CD14-positive monocyte (primary cell): ENCODE measurements at regions not wholly inside any gene's neighbourhood (a gene's known extent, or its start where the extent isn't known, plus 50 kb on each side); places are given as distances from the start of the nearest gene placed in this dataset.

Experiments
- DNase-seq, 3 donors: peaks; one replicate each; pipeline ENCODE4 v3.0.0-alpha.2; 2011 to 2022
- H2AFZ ChIP-seq: 2 replicates; pipeline ENCODE4 v1.6.0; 2012; ENCODE audit warnings: mild to moderate bottlenecking, low read depth, low read length, inconsistent platforms; ENCODE audit not compliant: insufficient read depth, poor library complexity, severe bottlenecking
- H3K27ac ChIP-seq, 2 donors: 1 replicate in 1 of 2; 2 replicates in 1 of 2; pipeline ENCODE4 v1.5.1; 2012 to 2013; ENCODE audit warnings: low read length in 2 of 2, control low read depth in 1 of 2, inconsistent platforms in 1 of 2, low read depth in 1 of 2, mild to moderate bottlenecking in 1 of 2
- H3K27me3 ChIP-seq, 2 donors: one replicate each; pipeline versions ENCODE4 v1.6.0 to v1.6.1; 2011 to 2013; ENCODE audit warnings: low read length in 2 of 2; ENCODE audit not compliant: control insufficient read depth in 2 of 2, insufficient read depth in 2 of 2
- H3K36me3 ChIP-seq, 2 donors: replicated peaks in 1 of 2; 1 replicate in 1 of 2; 2 replicates in 1 of 2; pipeline versions ENCODE4 v1.5.1 to v1.6.1; 2012 to 2013; ENCODE audit warnings: low read length in 2 of 2, control low read depth in 1 of 2, inconsistent platforms in 1 of 2, mild to moderate bottlenecking in 1 of 2; ENCODE audit not compliant: insufficient read depth in 2 of 2, control insufficient read depth in 1 of 2
- H3K4me1 ChIP-seq, 2 donors: 1 replicate in 1 of 2; 2 replicates in 1 of 2; pipeline versions ENCODE4 v1.5.1 to v1.6.1; 2012 to 2013; ENCODE audit warnings: low read length in 2 of 2, control low read depth in 1 of 2, inconsistent platforms in 1 of 2, mild to moderate bottlenecking in 1 of 2, moderate library complexity in 1 of 2; ENCODE audit not compliant: insufficient read depth in 2 of 2, control insufficient read depth in 1 of 2
- H3K4me2 ChIP-seq: replicated peaks from 2 replicates; pipeline ENCODE3; 2012; ENCODE audit warnings: low read length, moderate library complexity, mild to moderate bottlenecking; ENCODE audit not compliant: poor library complexity, severe bottlenecking; ENCODE audit errors: extremely low read depth
- H3K4me3 ChIP-seq, 3 experiments: fragments of 200-600 bp in 1 of 3; sonication (generic) in 1 of 3; replicated peaks in 1 of 3; 1 replicate in 2 of 3; 2 replicates in 1 of 3; pipeline ENCODE4 v1.5.1; 2011 to 2013; ENCODE audit warnings: low read length in 3 of 3, mild to moderate bottlenecking in 3 of 3, control low read depth in 2 of 3, low read depth in 2 of 3, inconsistent platforms in 1 of 3, moderate library complexity in 1 of 3
- H3K79me2 ChIP-seq: 2 replicates; pipeline ENCODE4 v1.6.0; 2012; ENCODE audit warnings: mild to moderate bottlenecking, control low read depth, inconsistent platforms, low read length, moderate library complexity; ENCODE audit not compliant: insufficient read depth
- H3K9ac ChIP-seq: 2 replicates; pipeline ENCODE4 v1.6.0; 2017; ENCODE audit warnings: low read length, mild to moderate bottlenecking; ENCODE audit not compliant: insufficient read depth, poor library complexity, severe bottlenecking
- H3K9me3 ChIP-seq, 2 donors: replicated peaks in 1 of 2; 1 replicate in 1 of 2; 2 replicates in 1 of 2; pipeline versions ENCODE4 v1.5.1 to v1.6.1; 2012 to 2013; ENCODE audit warnings: low read length in 2 of 2, control low read depth in 1 of 2; ENCODE audit not compliant: control insufficient read depth in 1 of 2, insufficient read depth in 1 of 2
- H4K20me1 ChIP-seq: 2 replicates; pipeline ENCODE4 v1.6.0; 2012; ENCODE audit warnings: mild to moderate bottlenecking, low read length, control low read depth, moderate library complexity; ENCODE audit not compliant: insufficient read depth
- H3K27ac Mint-ChIP-seq, 7 donors: one replicate each; pipeline ENCODE4 v1.8.0; 2020; ENCODE audit warnings: mild to moderate bottlenecking in 7 of 7, mixed read lengths in 7 of 7, moderate library complexity in 6 of 7, inconsistent platforms in 2 of 7
- H3K27me3 Mint-ChIP-seq, 3 donors: one replicate each; pipeline ENCODE4 v1.8.0; 2021 to 2022; ENCODE audit warnings: low read depth in 3 of 3, mild to moderate bottlenecking in 3 of 3, mixed read lengths in 3 of 3, moderate library complexity in 3 of 3, inconsistent platforms in 1 of 3
- H3K36me3 Mint-ChIP-seq, 2 donors: one replicate each; pipeline ENCODE4 v1.8.0; 2020; ENCODE audit warnings: mixed read lengths in 2 of 2, inconsistent platforms in 1 of 2, mild to moderate bottlenecking in 1 of 2
- H3K4me1 Mint-ChIP-seq: one replicate; pipeline ENCODE4 v1.8.0; 2020; ENCODE audit warnings: mild to moderate bottlenecking, mixed read lengths
- H3K4me3 Mint-ChIP-seq, 2 donors: one replicate each; pipeline ENCODE4 v1.8.0; 2020; ENCODE audit warnings: mild to moderate bottlenecking in 2 of 2, mixed read lengths in 2 of 2, moderate library complexity in 1 of 2
- H3K9me3 Mint-ChIP-seq, 7 donors: one replicate each; pipeline ENCODE4 v1.8.0; 2020 to 2022; ENCODE audit warnings: mixed read lengths in 7 of 7, mild to moderate bottlenecking in 6 of 7, moderate library complexity in 6 of 7, inconsistent platforms in 2 of 7
- WGBS: methylation state at CpG from one replicate; pipeline ENCODE4 v1.1.5; 2013; ENCODE audit warnings: missing lambda C conversion rate; ENCODE audit not compliant: insufficient coverage; 5-methylcytosine and 5-hydroxymethylcytosine counted together
- intact Hi-C, 2 donors: fragments of 100-400 bp; cut with micrococcal nuclease; formaldehyde crosslinking; loops; one replicate each; pipeline versions ENCODE4 v1.15.0 to v1.15.1; 2023
- TF ChIP-seq, protein P1 (sequence below): fragments of 200-600 bp; IDR thresholded peaks from one replicate; pipeline ENCODE4 v1.8.0; 2022; ENCODE audit warnings: antibody characterized with exemption, mild to moderate bottlenecking

DNA sequence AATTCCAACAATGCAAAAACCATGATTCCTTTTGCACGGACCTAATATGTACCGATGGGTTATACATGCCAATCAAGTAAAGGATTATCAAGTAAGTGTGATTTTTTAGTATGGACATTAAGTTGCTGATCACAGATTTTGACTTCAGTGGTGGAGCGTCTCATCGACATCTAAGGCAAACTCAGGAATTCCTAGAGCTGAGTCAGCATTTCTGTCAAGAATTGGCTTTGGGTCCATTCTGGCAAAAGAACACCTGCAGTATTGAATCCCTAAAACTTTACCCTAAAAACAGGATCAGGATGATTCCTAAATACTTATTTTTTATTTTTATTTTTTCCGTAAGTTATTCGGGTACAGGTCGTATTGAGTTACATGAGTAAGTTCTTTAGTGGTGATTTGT is 83.6 kb downstream of the HPGD start:
- Mint-ChIP-seq H3K27me3 (peaks cover 0 to 3% (median 1%) of the 10 kb centered on the region in 3 donors), H3K4me3 (no peak overlapping the region), H3K4me1 (no peaks in the 10 kb centered on the region), H3K9me3 (peaks cover 2 to 18% (median 10%) of the 10 kb centered on the region in 7 donors), H3K27ac (no peak overlapping the region), H3K36me3 (no peaks in the 10 kb centered on the region)
- Histone ChIP-seq H3K4me1 (peaks cover 0 to 5% of the 10 kb centered on the region in 2 donors), H3K27me3 (no peaks in the 10 kb centered on the region), H3K27ac (no peak overlapping the region), H3K36me3 (no peaks in the 10 kb centered on the region), H3K4me3 (no peak overlapping the region), H3K79me2 (no peaks in the 10 kb centered on the region), H4K20me1 (no peaks in the 10 kb centered on the region), H2AFZ (no peak overlapping the region), H3K4me2 (no peak overlapping the region), H3K9me3 (peaks cover 0 to 17% of the 10 kb centered on the region in 2 donors), H3K9ac (no peak overlapping the region)
- TF ChIP-seq, protein P1, sequence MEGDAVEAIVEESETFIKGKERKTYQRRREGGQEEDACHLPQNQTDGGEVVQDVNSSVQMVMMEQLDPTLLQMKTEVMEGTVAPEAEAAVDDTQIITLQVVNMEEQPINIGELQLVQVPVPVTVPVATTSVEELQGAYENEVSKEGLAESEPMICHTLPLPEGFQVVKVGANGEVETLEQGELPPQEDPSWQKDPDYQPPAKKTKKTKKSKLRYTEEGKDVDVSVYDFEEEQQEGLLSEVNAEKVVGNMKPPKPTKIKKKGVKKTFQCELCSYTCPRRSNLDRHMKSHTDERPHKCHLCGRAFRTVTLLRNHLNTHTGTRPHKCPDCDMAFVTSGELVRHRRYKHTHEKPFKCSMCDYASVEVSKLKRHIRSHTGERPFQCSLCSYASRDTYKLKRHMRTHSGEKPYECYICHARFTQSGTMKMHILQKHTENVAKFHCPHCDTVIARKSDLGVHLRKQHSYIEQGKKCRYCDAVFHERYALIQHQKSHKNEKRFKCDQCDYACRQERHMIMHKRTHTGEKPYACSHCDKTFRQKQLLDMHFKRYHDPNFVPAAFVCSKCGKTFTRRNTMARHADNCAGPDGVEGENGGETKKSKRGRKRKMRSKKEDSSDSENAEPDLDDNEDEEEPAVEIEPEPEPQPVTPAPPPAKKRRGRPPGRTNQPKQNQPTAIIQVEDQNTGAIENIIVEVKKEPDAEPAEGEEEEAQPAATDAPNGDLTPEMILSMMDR = no peak
- intact Hi-C loops = no loop called here
- no peak for DNase-seq
- WGBS = 96% methylated on average over 4 of the region's 7 CpGs

DNA sequence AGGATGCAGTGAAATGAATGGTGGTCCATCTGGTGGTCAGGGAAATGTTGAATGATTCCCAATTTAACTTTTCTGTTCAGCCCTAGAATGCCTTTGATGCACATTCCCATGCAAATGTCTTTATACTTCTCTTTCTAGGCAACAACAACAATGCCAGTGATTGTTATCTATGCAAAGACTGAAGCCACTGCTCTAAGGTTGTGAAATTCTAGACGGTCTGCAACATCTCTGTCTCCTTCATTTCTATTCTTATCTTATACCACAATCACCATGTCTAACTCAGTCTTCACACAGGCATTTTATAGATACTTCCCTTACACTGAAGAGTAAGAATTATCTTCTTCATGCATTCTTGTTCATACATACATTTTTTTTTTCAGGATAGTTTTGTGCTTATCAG is 84.5 kb downstream of the HPGD start:
- intact Hi-C loops = no loop called here
- no CpG with 5 or more reads among the region's 1 CpG for WGBS
- no peak overlapping the region for H3K4me3 Mint-ChIP-seq

More for the DNA sequence above, 84.5 kb downstream of the HPGD start:
- H3K4me1 Mint-ChIP-seq = no peaks in the 10 kb centered on the region
- Histone ChIP-seq H3K9ac (no peak overlapping the region), H3K27me3 (no peaks in the 10 kb centered on the region), H3K4me2 (no peak overlapping the region), H2AFZ (no peak overlapping the region), H3K4me3 (no peak overlapping the region), H3K36me3 (no peaks in the 10 kb centered on the region), H4K20me1 (no peaks in the 10 kb centered on the region), H3K9me3 (peaks cover 0 to 17% of the 10 kb centered on the region in 2 donors), H3K4me1 (peaks cover 0 to 5% of the 10 kb centered on the region in 2 donors), H3K79me2 (no peaks in the 10 kb centered on the region), H3K27ac (no peak overlapping the region)
- no peak for DNase-seq
- no peak overlapping the region for H3K27ac Mint-ChIP-seq
- TF ChIP-seq, protein P1 = no peak
- peaks cover 2 to 20% (median 10%) of the 10 kb centered on the region in 7 donors for H3K9me3 Mint-ChIP-seq
- H3K27me3 Mint-ChIP-seq = peaks cover 0 to 3% (median 1%) of the 10 kb centered on the region in 3 donors
- H3K36me3 Mint-ChIP-seq = no peaks in the 10 kb centered on the region
